HG02885 (cell line): ENCODE measurements at regions not wholly inside any gene's neighbourhood (a gene's known extent, or its start where the extent isn't known, plus 50 kb on each side); places are given as distances from the start of the nearest gene placed in this dataset.

ENCODE experiments used
- ATAC-seq: cut with Tn5 transposase; IDR thresholded peaks from one replicate; pipeline ENCODE4 v1.9.1; 2021; ENCODE audit warnings: mild to moderate bottlenecking; ENCODE audit not compliant: unreplicated experiment, poor library complexity

- ATAC-seq, result no peak
These were observed 85.6 kb downstream of the RPL22L1 start for GRCh38 chr3:170784406-170784805.

DNA sequence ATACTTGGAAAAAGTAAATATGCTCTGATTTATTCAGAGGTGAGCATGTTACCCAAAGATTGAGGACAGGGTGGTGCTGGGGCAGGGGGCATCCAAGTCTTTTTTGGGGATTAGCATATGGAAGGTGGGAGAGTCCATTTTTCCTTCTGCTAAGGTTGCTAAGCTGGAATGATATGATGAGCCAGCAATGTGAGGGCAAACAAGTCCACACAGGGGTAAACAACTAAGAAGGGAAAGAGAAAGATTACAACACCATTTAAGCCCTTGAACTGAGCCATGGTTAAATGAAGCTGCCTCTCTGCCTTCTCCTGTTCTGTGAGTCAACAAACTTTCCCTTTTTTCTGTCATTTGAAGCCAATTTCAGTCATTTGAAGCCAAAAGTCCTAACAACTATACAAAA lies 89.0 kb downstream of the RPL22L1 start:
- no peak for ATAC-seq

GRCh38 chr3:170780471-170780870 lies 89.5 kb downstream of the RPL22L1 start:
- ATAC-seq, result no peak

DNA sequence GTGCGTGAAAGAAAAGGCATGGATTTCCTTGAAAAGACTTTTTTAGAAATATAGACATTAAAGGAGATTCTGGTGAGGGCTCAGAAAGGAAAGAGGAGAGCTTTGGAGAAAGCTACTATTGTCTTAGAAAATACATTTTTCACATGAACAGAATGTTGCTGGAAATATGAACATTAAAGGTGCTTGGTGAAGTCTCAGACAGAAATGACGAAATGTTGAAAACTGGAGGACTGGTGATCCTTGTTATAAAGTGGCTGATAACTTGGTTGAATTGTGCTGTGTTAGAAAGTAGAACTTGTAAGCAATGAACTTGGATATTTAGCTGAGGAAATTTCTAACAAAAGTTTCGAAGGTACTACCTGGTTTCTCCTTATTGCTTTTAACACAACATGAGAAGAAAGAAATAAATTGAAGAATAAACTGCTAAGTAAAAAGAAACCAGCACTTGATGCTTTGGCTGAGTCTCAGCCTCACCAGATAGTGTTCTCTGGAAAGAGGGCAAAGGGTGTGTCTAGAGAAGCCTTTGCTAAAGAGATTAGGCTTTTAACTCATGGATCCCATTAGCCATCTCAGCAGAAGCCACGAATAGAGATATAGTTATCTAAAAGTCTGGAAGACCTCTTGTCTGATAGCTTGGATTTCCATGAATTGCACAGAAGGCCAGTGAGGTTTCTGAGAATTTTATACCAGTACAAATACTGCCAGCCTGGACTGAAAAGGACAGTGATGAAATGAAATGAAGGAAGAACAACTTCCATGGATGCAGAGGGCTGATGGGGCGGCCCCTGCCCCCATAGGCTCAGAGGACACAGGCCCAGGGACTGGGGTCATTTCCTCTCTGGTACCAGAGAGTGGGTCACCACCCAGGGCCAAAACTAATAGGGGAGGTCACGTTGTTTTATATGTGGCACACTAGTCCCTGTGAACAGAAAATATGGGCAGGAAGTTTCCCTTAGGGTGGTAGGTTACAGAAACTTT lies 91.5 kb downstream of the RPL22L1 start:
- ATAC-seq, result no peak

- no peak for ATAC-seq
These were observed 92.5 kb downstream of the RPL22L1 start for GRCh38 chr3:170777564-170777926.

- ATAC-seq, result no peak
These were observed 93.0 kb downstream of the RPL22L1 start for GRCh38 chr3:170776887-170777563.

- ATAC-seq, result no peak
These were observed 96.1 kb downstream of the RPL22L1 start for GRCh38 chr3:170773682-170774425.

GRCh38 chr3:170772175-170772574 lies 97.8 kb downstream of the RPL22L1 start:
- ATAC-seq, result no peak

DNA sequence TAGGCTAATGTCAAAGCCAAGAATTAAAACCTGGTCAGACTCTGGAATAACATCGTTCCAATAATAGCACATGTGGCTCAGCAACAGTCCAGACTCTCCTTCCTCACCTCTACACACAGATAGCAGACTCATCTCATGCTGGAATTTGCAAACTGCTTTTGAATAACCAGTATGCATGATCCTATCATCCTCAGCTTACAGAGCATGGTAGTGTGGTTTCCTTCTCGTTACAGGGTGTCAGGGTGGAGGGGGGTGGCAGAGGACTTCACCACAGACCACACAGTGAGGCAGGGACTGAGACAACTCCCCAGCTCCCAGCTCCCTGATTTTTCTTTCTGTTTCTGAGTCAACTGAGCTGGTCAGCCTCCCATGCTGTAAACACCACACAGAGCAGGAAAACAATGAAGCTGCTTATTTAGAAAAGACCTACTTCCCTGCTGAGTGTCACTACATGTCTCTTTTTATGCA lies 101.6 kb downstream of the RPL22L1 start:
- no peak for ATAC-seq

- ATAC-seq, result no peak
These were observed 102.4 kb downstream of the RPL22L1 start for GRCh38 chr3:170767576-170767941.

GRCh38 chr3:170766823-170767575 lies 103.0 kb downstream of the RPL22L1 start:
- no peak for ATAC-seq

DNA sequence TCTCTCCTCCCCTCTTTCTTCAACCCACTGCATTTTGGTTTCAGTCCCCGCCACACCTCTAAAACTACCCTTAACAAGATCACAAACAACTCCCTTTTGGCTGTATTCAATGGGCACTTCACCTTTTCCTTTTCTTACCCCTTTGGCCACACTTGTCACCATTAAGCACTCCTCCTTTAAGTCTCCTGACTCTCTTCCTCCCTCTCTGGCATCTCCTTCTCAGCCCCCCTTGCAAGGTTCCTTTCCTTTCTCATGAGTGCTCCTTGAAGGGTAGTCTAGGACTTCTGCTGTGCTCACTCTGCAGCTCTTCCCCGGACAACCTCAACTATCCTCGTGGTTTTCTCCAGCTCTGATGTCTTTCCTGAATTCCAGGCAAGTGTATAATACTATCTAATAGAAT lies 103.7 kb downstream of the RPL22L1 start:
- ATAC-seq, result no peak

DNA sequence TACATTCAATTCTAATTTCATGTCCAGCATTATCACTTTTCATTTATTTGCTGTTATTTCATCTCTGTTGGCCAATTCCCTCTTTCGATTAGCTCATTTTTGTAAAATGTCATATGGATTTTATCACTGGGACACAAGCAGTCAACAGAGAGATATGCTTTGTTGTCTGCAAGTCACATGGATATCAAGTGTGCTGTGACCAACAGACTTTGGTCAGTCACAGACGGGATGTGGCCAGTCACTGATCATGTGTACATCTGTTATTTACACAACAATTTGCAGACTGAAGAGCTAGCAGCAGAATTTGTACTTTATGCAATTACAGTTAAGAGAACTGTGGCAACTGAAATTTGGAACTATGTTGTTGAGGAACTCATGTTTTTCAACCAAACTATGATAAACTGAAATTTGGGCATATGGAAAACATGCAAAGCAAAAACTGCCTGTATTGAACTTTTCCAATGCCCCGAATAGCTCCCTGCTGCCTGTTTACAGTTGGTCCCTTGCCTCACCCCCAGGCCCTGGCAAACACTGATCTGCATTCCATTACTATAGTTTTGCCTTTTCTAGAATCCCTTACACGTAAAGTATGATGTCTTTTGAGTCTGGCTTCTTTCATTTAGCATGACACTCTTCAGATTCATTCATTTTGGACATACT lies 104.4 kb downstream of the RPL22L1 start:
- no peak for ATAC-seq

DNA sequence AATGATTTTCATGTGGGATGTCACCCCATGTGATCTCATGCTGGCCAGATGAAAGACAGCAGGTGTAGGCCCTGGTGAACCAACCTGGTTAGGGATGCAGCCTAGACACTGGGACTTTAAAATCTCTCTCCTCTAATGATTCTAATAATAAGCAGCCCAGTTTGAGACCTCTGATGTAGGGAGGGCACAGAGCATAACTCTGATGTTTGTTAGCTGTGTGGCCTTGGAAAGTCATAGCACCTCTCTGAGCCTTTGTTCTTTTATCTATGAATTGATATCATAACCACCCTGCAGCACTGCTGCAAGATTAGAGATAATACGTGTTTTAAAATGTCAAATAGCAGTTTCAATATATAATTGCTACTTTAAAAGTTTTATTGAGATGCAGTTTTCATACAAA lies 106.0 kb downstream of the RPL22L1 start:
- no peak for ATAC-seq

DNA sequence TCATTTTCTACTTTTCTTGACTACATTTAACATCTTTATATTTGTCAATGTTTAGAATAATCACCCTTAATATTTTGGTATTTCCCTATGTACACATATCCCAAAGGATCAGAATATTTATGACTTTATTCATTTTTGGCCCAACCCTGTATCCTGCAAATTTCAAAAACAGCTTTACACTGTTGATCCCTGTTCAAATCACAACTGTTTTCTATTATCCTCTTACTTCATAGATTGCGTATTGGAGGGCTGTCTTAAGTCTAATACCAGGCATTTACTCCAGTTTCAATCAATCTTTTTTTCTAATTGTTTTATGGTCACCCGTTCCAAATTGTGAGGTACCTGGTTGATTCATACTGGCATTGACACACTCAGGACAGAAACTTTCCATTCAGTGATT lies 107.9 kb downstream of the RPL22L1 start:
- ATAC-seq, result no peak

- ATAC-seq, result no peak
These were observed 108.9 kb downstream of the RPL22L1 start for GRCh38 chr3:170761103-170761502.

GRCh38 chr3:170760174-170760526 lies 109.8 kb downstream of the RPL22L1 start:
- ATAC-seq, result no peak

DNA sequence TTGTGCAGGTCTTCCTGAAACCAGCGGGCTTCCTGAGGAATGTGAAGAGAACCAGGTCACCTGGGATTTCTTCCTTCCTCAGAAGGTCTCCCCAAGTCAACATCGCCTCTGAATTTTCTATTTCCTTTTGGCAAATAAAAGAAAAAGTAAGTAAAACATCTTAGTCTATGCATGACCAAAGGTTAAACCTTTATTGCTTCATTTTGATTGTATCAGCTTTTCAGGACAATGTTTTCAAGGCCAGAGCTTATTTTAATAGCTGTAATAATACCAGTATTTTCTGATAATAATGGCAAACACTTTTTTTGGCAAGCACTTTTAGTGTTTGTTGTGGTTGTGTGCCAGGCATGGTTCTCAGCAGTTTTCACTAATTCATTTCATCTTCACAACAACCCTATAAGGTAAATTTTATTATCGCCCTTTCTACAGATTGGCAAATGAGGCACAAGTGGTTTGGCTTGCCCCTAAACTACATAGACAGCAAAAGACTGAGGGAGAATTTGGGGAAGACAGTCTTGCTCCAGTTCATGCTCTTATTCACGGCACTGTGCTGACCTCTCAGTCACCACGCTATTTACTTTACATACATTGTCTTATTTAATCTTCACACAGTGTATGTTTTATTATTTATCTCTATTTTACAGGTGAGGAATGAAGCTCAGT lies 110.4 kb downstream of the RPL22L1 start:
- no peak for ATAC-seq

DNA sequence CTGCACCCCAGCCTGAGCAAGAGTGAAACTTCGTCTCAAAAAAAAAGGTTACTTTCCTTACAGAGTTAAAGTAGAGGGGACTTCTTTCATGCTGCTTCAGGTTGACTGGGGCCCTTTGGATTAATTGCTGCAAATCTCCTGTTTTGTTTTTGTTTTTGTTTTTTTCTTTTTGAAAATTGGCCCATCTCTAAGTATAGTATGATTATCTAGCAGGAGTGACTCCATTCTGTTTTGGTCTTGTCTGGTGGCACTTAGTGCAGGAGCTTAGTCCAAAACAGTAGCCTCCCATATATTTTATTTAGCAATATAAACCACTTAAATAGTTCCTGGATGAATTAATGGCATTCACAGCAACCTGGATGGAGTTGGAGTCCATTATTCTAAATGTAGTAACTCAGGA lies 113.0 kb downstream of the RPL22L1 start:
- ATAC-seq, result no peak
